GM19455 (cell line): ENCODE measurements at regions not wholly inside any gene's neighbourhood (a gene's known extent, or its start where the extent isn't known, plus 50 kb on each side); places are given as distances from the start of the nearest gene placed in this dataset.
"Not testable (repeated sequence)": the region's sequence is repeated elsewhere in the genome, so short reads cannot be mapped to it uniquely, and the experiment has no call there.

Source experiments
- ATAC-seq: cut with Tn5 transposase; IDR thresholded peaks from one replicate; pipeline ENCODE4 v1.9.1; 2021; ENCODE audit not compliant: unreplicated experiment

- ATAC-seq: not testable (repeated sequence)
Measured at GRCh38 chr11:90282551-90283071, 59.8 kb upstream of the CHORDC1 start.

GRCh38 chr11:90274362-90274761 lies 51.5 kb upstream of the CHORDC1 start:
- ATAC-seq: no peak
